HL-60 (cell line): ENCODE measurements at regions not wholly inside any gene's neighbourhood (a gene's known extent, or its start where the extent isn't known, plus 50 kb on each side); places are given as distances from the start of the nearest gene placed in this dataset.

Experiments used
- DNase-seq, 2 experiments: peaks; one replicate each; pipeline ENCODE4 v3.0.0-alpha.2; 2010 to 2020; ENCODE audit warnings: low read depth in 1 of 2, low spot score in 1 of 2
- H3K27ac ChIP-seq: fragments of 250-450 bp; sonication (Bioruptor Pico); replicated peaks from 2 replicates; pipeline ENCODE4 v1.5.1; 2020; ENCODE audit warnings: mild to moderate bottlenecking, moderate library complexity
- H3K27me3 ChIP-seq: fragments of 250-450 bp; sonication (Bioruptor Pico); 2 replicates; pipeline ENCODE4 v1.5.1; 2021; ENCODE audit warnings: mild to moderate bottlenecking, moderate library complexity; ENCODE audit not compliant: insufficient read depth, poor library complexity, severe bottlenecking
- H3K4me3 ChIP-seq: replicated peaks from 2 replicates; pipeline ENCODE4 v1.5.1; 2011; ENCODE audit warnings: mild to moderate bottlenecking, control low read depth, low read length; ENCODE audit not compliant: insufficient read depth
- CTCF ChIP-seq: IDR thresholded peaks from one replicate; pipeline ENCODE4 v1.5.1; 2011; ENCODE audit warnings: low read length, control low read depth, inconsistent platforms; ENCODE audit not compliant: insufficient read depth
- GABPA ChIP-seq: IDR thresholded peaks from 2 replicates; pipeline ENCODE4 v1.6.1; 2012; ENCODE audit warnings: low read depth
- POLR2AphosphoS5 ChIP-seq: IDR thresholded peaks from 2 replicates; pipeline ENCODE4 v1.6.1; 2012; ENCODE audit warnings: low read depth
- SPI1 ChIP-seq: IDR thresholded peaks from 2 replicates; pipeline ENCODE4 v1.6.1; 2012; ENCODE audit warnings: low read depth, mild to moderate bottlenecking, borderline replicate concordance
- TF ChIP-seq, protein P1 (sequence below): IDR thresholded peaks from 2 replicates; pipeline ENCODE4 v1.6.1; 2012; ENCODE audit warnings: low read depth; ENCODE audit not compliant: insufficient replicate concordance

DNA sequence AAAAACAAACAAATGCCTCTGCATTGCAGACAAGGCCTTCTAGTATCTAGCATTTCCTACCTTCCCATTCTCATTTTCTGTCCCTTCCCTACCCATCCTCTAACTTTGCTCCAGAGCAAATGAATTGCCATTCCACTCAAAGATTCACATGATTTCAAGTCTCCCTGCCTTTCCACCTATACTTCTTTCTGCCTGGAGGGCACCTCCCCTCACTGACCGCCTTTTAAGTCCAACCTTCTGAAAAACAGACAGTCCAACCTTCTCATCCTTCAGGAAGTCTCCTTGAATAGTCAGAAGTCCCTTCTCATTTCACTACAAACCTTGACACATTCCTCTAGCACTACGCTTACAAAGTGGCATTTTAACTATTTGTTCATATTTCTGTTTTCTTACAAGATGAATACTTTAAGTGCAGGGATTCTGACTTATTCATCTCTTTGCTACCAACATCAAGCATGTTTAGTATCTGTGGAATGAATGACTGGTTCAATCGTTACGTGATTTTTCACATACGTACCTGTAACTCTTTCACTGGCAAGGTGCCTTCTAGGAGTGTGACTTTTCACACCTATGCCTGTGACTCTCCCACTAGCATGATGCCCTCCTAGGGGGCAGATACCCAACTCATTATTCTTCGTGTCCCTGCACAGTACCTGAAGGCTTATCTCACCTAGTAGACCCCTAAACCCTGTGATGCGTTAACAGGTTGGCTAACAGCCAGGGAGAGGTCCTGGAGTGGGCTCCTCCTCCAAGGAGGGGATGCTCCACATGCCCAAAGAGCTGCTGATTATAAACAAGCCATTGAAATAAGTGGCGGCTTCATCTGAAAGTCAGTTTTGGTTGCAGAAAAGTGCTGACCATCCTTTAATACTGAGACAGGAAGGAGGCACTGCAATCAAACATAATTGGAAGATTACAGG, 356.2 kb downstream of the MYCN start:
- no peak for TF ChIP-seq POLR2AphosphoS5
- TF ChIP-seq, protein P1, sequence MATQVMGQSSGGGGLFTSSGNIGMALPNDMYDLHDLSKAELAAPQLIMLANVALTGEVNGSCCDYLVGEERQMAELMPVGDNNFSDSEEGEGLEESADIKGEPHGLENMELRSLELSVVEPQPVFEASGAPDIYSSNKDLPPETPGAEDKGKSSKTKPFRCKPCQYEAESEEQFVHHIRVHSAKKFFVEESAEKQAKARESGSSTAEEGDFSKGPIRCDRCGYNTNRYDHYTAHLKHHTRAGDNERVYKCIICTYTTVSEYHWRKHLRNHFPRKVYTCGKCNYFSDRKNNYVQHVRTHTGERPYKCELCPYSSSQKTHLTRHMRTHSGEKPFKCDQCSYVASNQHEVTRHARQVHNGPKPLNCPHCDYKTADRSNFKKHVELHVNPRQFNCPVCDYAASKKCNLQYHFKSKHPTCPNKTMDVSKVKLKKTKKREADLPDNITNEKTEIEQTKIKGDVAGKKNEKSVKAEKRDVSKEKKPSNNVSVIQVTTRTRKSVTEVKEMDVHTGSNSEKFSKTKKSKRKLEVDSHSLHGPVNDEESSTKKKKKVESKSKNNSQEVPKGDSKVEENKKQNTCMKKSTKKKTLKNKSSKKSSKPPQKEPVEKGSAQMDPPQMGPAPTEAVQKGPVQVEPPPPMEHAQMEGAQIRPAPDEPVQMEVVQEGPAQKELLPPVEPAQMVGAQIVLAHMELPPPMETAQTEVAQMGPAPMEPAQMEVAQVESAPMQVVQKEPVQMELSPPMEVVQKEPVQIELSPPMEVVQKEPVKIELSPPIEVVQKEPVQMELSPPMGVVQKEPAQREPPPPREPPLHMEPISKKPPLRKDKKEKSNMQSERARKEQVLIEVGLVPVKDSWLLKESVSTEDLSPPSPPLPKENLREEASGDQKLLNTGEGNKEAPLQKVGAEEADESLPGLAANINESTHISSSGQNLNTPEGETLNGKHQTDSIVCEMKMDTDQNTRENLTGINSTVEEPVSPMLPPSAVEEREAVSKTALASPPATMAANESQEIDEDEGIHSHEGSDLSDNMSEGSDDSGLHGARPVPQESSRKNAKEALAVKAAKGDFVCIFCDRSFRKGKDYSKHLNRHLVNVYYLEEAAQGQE = no peak
- TF ChIP-seq SPI1 = no peak
- no peak for TF ChIP-seq CTCF
- no peak for TF ChIP-seq GABPA
- Histone ChIP-seq H3K27me3 (no peaks in the 10 kb centered on the region), H3K27ac (no peak overlapping the region), H3K4me3 (no peak overlapping the region)
- no peak for DNase-seq

- Histone ChIP-seq H3K4me3 (no peak overlapping the region), H3K27ac (no peak overlapping the region), H3K27me3 (no peaks in the 10 kb centered on the region)
- TF ChIP-seq GABPA = no peak
- TF ChIP-seq POLR2AphosphoS5 = no peak
- TF ChIP-seq CTCF = no peak
- TF ChIP-seq SPI1 = no peak
- TF ChIP-seq, protein P1 = no peak
- DNase-seq = no peak
Observed at GRCh38 chr2:16296038-16296290, 355.6 kb downstream of the MYCN start.

DNA sequence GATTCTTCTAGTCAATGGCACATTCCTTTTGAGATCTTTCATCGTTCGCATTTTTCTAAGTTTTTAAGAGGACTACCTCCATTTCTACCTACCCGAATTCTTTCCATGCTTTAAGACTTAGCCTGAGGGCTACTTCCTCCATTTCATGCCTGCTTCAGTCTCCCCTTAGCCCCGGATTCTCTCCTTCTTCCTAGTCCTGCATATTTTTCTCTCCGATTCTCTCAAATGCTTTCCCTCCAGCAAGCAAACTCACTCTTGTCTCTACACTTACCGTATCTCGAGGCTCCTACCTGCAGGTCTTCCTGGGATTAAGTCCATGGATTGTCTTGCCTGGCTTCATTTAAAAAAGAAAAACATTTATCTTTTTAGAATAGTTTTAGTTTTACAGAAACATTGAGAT, 354.4 kb downstream of the MYCN start:
- no peak for DNase-seq
- Histone ChIP-seq H3K4me3 (no peak overlapping the region), H3K27ac (no peak overlapping the region), H3K27me3 (no peaks in the 10 kb centered on the region)
- no peak for TF ChIP-seq POLR2AphosphoS5
- TF ChIP-seq SPI1 = no peak
- no peak for TF ChIP-seq GABPA
- TF ChIP-seq CTCF = no peak
- TF ChIP-seq, protein P1 = no peak
